ENCODE measurements at regions not wholly inside any gene's neighbourhood (a gene's known extent, or its start where the extent isn't known, plus 50 kb on each side); places are given as distances from the start of the nearest gene placed in this dataset.

DNA sequence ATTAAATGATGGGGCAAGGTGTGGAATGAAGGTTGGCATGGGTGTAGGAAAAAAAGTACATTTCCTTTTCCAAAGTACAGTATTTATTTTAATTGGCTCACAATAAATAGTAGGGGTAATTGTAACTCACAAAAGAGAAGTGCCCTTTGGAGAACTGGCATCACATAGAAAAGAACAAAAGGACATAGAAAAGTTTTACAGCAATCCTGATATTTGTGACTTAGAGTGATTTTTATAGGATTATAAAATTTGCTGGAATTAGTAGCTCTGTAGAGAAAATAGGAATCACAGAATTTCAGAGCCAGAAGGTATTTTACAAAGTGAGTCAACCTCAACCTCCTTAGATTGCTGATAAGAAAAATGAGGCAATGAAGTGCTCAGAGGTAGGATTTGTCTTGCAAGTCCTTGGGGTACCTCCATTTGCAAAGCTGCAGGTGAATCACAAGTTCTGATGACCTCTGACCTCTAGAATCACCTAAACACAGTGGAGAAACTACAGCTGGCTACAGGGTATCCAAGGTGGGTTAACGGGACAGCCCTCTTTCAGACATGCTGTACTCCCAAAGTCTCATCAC lies 133.6 kb downstream of the SOCS6 start:
- TF ChIP-seq, protein P1, sequence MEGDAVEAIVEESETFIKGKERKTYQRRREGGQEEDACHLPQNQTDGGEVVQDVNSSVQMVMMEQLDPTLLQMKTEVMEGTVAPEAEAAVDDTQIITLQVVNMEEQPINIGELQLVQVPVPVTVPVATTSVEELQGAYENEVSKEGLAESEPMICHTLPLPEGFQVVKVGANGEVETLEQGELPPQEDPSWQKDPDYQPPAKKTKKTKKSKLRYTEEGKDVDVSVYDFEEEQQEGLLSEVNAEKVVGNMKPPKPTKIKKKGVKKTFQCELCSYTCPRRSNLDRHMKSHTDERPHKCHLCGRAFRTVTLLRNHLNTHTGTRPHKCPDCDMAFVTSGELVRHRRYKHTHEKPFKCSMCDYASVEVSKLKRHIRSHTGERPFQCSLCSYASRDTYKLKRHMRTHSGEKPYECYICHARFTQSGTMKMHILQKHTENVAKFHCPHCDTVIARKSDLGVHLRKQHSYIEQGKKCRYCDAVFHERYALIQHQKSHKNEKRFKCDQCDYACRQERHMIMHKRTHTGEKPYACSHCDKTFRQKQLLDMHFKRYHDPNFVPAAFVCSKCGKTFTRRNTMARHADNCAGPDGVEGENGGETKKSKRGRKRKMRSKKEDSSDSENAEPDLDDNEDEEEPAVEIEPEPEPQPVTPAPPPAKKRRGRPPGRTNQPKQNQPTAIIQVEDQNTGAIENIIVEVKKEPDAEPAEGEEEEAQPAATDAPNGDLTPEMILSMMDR (IDR thresholded peaks at IDR 0.05): no peak
- no peak for TF ChIP-seq POLR2A (IDR thresholded peaks at IDR 0.05)
